Activated CD4-positive, alpha-beta T cell treated with anti-CD3 and anti-CD28 coated beads, Interleukin-2, amount 10 ng/mL, durations not matched to agents 24 days and 14 days (primary cell): ENCODE measurements at regions not wholly inside any gene's neighbourhood (a gene's known extent, or its start where the extent isn't known, plus 50 kb on each side); places are given as distances from the start of the nearest gene placed in this dataset.

ENCODE experiments used
- DNase-seq: peaks from one replicate; pipeline ENCODE4 v3.0.0; 2022
- H3K27ac Mint-ChIP-seq: one replicate; pipeline ENCODE4 v1.8.0; 2022; ENCODE audit warnings: mild to moderate bottlenecking, mixed read lengths
- H3K27me3 Mint-ChIP-seq: one replicate; pipeline ENCODE4 v1.8.0; 2022; ENCODE audit warnings: mixed read lengths
- H3K36me3 Mint-ChIP-seq: one replicate; pipeline ENCODE4 v1.8.0; 2022; ENCODE audit warnings: low read depth, mild to moderate bottlenecking, mixed read lengths
- H3K4me1 Mint-ChIP-seq: one replicate; pipeline ENCODE4 v1.8.0; 2021; ENCODE audit warnings: mixed read lengths
- H3K4me3 Mint-ChIP-seq: one replicate; pipeline ENCODE4 v1.8.0; 2022; ENCODE audit warnings: mild to moderate bottlenecking, moderate library complexity, mixed read lengths
- H3K9me3 Mint-ChIP-seq: one replicate; pipeline ENCODE4 v1.8.0; 2021; ENCODE audit warnings: mixed read lengths
- intact Hi-C: fragments of 100-400 bp; cut with micrococcal nuclease; formaldehyde crosslinking; loops from one replicate; pipeline ENCODE4 v1.15.1; 2023

DNA sequence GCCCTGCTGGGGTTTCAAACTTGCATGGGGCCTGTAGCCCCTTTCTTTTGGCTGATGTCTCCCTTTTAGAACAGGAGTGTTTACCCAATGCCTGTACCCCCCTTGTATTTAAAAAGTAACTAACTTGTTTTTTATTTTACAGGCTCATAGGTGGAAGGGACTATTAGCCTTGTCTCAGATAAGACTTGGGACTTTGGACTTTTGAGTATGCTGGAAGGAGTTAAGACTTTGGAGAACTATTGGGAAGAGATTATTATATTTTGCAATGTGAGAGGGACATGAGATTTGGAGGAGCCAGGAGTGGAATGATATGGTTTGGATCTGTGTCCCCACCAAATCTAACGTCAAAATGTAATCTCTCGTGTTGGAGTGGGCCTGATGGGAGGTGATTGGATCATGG lies 314.9 kb upstream of the SP8 start:
- Mint-ChIP-seq H3K27me3 (no peaks in the 10 kb centered on the region), H3K4me3 (no peak overlapping the region), H3K9me3 (no peaks in the 10 kb centered on the region), H3K4me1 (no peaks in the 10 kb centered on the region), H3K36me3 (no peaks in the 10 kb centered on the region), H3K27ac (no peak overlapping the region)
- DNase-seq, result no peak
- intact Hi-C loops, result no loop called here

- no peaks in the 10 kb centered on the region for H3K4me1 Mint-ChIP-seq
- H3K27ac Mint-ChIP-seq, result no peak overlapping the region
- DNase-seq, result no peak
- no peaks in the 10 kb centered on the region for H3K9me3 Mint-ChIP-seq
- H3K4me3 Mint-ChIP-seq, result no peak overlapping the region
- intact Hi-C loops, result no loop called here
- no peaks in the 10 kb centered on the region for H3K36me3 Mint-ChIP-seq
- H3K27me3 Mint-ChIP-seq, result no peaks in the 10 kb centered on the region
These were observed 316.9 kb upstream of the SP8 start for GRCh38 chr7:21103426-21104123.

GRCh38 chr7:21104124-21104500 lies 317.4 kb upstream of the SP8 start:
- Mint-ChIP-seq H3K36me3 (no peaks in the 10 kb centered on the region), H3K4me3 (no peak overlapping the region)

DNA sequence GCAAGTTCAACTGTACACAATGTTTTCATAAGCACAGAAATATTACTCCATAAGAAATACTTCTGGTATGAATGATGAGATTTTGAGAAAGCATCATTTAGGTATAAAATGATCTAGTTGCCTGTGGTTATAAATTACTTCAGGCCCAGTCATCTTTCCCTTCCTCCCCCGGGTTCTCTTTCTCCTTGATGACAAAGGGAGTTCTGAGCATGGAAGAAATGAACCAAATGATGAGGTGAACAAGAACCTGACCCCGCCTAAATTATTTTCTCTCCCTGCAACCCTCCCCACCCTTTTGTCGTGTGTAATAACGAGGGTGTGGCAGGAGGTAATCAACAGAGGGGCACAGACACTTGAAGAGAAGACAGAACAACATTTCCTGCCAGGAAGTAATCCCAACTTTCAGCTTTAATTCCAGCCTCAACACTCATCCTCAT lies 319.6 kb upstream of the SP8 start:
- no peak for DNase-seq
- Mint-ChIP-seq H3K4me1 (no peaks in the 10 kb centered on the region), H3K27ac (no peak overlapping the region), H3K9me3 (no peaks in the 10 kb centered on the region), H3K4me3 (no peak overlapping the region), H3K27me3 (no peaks in the 10 kb centered on the region), H3K36me3 (no peaks in the 10 kb centered on the region)
- intact Hi-C loops, result no loop called here

More at GRCh38 chr7:21104124-21104500, 317.4 kb upstream of the SP8 start:
- Mint-ChIP-seq H3K9me3 (no peaks in the 10 kb centered on the region), H3K4me1 (no peaks in the 10 kb centered on the region), H3K27ac (no peak overlapping the region), H3K27me3 (no peaks in the 10 kb centered on the region)
- no peak for DNase-seq
- intact Hi-C loops, result no loop called here

- DNase-seq, result no peak
- Mint-ChIP-seq H3K27ac (no peak overlapping the region), H3K4me1 (no peaks in the 10 kb centered on the region), H3K36me3 (no peaks in the 10 kb centered on the region), H3K4me3 (no peak overlapping the region), H3K9me3 (no peaks in the 10 kb centered on the region), H3K27me3 (no peaks in the 10 kb centered on the region)
- intact Hi-C loops, result no loop called here
These were observed 320.4 kb upstream of the SP8 start for GRCh38 chr7:21107101-21107500.

GRCh38 chr7:21108182-21108581 lies 319.7 kb upstream of the SP4 start:
- no peak overlapping the region for H3K27ac Mint-ChIP-seq
- no peak overlapping the region for H3K4me3 Mint-ChIP-seq
- no peaks in the 10 kb centered on the region for H3K9me3 Mint-ChIP-seq
- H3K27me3 Mint-ChIP-seq, result peaks cover 1% of the 10 kb centered on the region
- H3K36me3 Mint-ChIP-seq, result no peaks in the 10 kb centered on the region
- no peaks in the 10 kb centered on the region for H3K4me1 Mint-ChIP-seq
- no peak for DNase-seq
- intact Hi-C loops, result no loop called here

- H3K36me3 Mint-ChIP-seq, result no peaks in the 10 kb centered on the region
- no peaks in the 10 kb centered on the region for H3K4me1 Mint-ChIP-seq
- intact Hi-C loops, result no loop called here
- H3K27me3 Mint-ChIP-seq, result peaks cover 8% of the 10 kb centered on the region
- H3K27ac Mint-ChIP-seq, result no peak overlapping the region
- H3K9me3 Mint-ChIP-seq, result no peaks in the 10 kb centered on the region
- no peak for DNase-seq
- H3K4me3 Mint-ChIP-seq, result no peak overlapping the region
These were observed 314.1 kb upstream of the SP4 start for GRCh38 chr7:21113609-21114415.

- H3K9me3 Mint-ChIP-seq, result no peaks in the 10 kb centered on the region
- H3K36me3 Mint-ChIP-seq, result no peaks in the 10 kb centered on the region
- H3K4me1 Mint-ChIP-seq, result no peaks in the 10 kb centered on the region
- H3K27ac Mint-ChIP-seq, result no peak overlapping the region
- no peak overlapping the region for H3K4me3 Mint-ChIP-seq
- H3K27me3 Mint-ChIP-seq, result peaks cover 1% of the 10 kb centered on the region
- DNase-seq, result no peak
- intact Hi-C loops, result loop anchor here (10.0 kb wide), 1 partner anchor 59 kb away; no protein-coding TSS in a partner anchor
These were observed 304.3 kb upstream of the SP4 start for GRCh38 chr7:21123586-21123985.

- Mint-ChIP-seq H3K9me3 (no peaks in the 10 kb centered on the region), H3K27me3 (peaks cover 1% of the 10 kb centered on the region)
- intact Hi-C loops, result loop anchor here (10.0 kb wide), 1 partner anchor 60 kb away; no protein-coding TSS in a partner anchor
These were observed 302.6 kb upstream of the SP4 start for GRCh38 chr7:21125297-21125696.

GRCh38 chr7:21128062-21128817 lies 299.6 kb upstream of the SP4 start:
- no peaks in the 10 kb centered on the region for H3K4me1 Mint-ChIP-seq
- no peak overlapping the region for H3K4me3 Mint-ChIP-seq
- H3K9me3 Mint-ChIP-seq, result peaks cover 4% of the 10 kb centered on the region
- no peaks in the 10 kb centered on the region for H3K36me3 Mint-ChIP-seq
- no peak overlapping the region for H3K27ac Mint-ChIP-seq
- no peak for DNase-seq
- intact Hi-C loops, result loop anchor here (10.0 kb wide), 1 partner anchor 63 kb away; no protein-coding TSS in a partner anchor
- peaks cover 3% of the 10 kb centered on the region for H3K27me3 Mint-ChIP-seq

More at GRCh38 chr7:21125297-21125696, 302.6 kb upstream of the SP4 start:
- H3K4me1 Mint-ChIP-seq, result no peaks in the 10 kb centered on the region
- H3K4me3 Mint-ChIP-seq, result no peak overlapping the region
- no peak for DNase-seq
- no peak overlapping the region for H3K27ac Mint-ChIP-seq
- H3K36me3 Mint-ChIP-seq, result no peaks in the 10 kb centered on the region

DNA sequence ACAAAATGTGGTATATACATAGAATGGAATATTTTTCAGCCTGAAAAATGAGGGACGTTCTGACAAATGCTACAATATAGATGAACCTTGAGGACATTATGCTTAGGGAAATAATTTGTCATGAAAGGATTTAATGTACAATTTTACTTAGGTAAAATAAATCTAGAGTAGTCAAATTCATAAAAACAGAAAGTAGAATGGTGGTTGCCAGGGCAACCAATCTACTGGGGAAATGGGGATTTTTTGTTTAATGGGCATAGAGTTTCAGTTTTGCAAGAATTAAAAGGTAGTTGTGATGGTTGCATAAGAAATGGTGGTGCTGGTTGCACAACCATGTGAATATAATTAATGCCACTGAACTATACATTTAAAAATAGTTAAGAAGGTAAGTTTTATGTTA lies 296.0 kb upstream of the SP4 start:
- Mint-ChIP-seq H3K4me3 (no peak overlapping the region), H3K4me1 (no peaks in the 10 kb centered on the region), H3K27ac (no peak overlapping the region), H3K27me3 (peaks cover 1% of the 10 kb centered on the region), H3K9me3 (peaks cover 4% of the 10 kb centered on the region), H3K36me3 (no peaks in the 10 kb centered on the region)
- DNase-seq, result no peak
- intact Hi-C loops, result no loop called here

DNA sequence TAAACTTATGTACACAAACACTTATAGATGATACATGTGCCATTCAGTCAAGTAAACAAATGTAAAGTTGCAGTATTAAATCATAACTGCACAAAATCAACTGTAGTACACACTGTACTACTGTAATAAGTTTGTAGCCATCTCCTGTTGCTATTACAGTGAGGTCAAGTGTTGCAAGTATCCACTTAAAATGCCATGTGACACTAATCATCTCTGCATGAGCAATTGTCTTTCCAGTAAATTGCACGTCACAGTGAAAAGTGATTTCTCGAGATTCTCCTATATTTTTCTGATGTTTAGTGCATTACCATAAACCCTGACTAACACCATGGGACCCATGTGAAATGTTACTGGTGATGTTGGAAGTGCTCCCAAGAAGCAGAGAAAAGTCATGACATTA lies 293.3 kb upstream of the SP4 start:
- Mint-ChIP-seq H3K27me3 (peaks cover 1% of the 10 kb centered on the region), H3K9me3 (peaks cover 4% of the 10 kb centered on the region), H3K36me3 (no peaks in the 10 kb centered on the region), H3K4me1 (no peaks in the 10 kb centered on the region), H3K4me3 (no peak overlapping the region), H3K27ac (no peak overlapping the region)
- intact Hi-C loops, result no loop called here
- no peak for DNase-seq

DNA sequence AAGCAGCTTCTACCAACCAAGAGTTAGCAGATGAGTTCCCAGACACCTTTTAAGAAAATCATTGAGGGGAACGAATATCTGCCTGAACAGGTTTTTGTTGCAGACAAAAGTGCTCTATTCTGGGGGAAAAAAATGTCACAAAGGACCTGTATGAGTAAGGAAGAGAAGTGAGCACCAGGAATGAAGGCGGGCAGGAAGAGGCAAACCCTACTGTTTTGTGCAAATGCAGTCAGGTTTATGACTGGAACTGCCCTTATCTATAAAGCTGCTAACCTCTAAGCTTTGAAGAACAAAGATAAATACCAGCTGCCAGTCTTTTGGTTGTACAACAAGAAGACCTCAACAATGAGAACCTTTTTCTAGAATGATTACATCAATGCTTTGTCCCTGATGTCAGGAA lies 292.4 kb upstream of the SP4 start:
- H3K27me3 Mint-ChIP-seq, result peaks cover 1% of the 10 kb centered on the region
- intact Hi-C loops, result no loop called here
- no peaks in the 10 kb centered on the region for H3K4me1 Mint-ChIP-seq
- no peak overlapping the region for H3K27ac Mint-ChIP-seq
- no peak overlapping the region for H3K4me3 Mint-ChIP-seq
- H3K9me3 Mint-ChIP-seq, result peaks cover 4% of the 10 kb centered on the region
- H3K36me3 Mint-ChIP-seq, result no peaks in the 10 kb centered on the region
- DNase-seq, result no peak

DNA sequence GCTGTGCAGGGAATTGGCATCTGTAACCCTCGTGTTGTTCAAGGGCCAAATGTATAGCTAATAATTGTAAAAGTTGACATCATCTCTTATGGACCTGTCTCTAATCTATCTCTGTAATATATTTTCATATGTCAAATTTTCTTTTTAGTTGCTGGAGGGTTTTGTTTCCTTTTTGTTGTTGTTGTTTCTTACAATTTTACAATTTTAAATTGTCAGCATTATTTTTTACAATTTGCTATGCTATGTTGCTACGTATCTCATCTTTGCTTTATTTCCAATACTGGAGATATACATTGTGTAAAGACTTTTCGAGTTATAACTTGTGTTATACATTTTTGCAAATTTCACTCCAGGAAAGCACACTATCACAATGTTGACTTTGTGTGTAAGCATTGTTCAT lies 290.2 kb upstream of the SP4 start:
- no peaks in the 10 kb centered on the region for H3K36me3 Mint-ChIP-seq
- H3K27me3 Mint-ChIP-seq, result no peaks in the 10 kb centered on the region
- intact Hi-C loops, result no loop called here
- no peak for DNase-seq
- H3K4me3 Mint-ChIP-seq, result no peak overlapping the region
- H3K9me3 Mint-ChIP-seq, result peaks cover 4% of the 10 kb centered on the region
- no peaks in the 10 kb centered on the region for H3K4me1 Mint-ChIP-seq
- no peak overlapping the region for H3K27ac Mint-ChIP-seq
